ENCODE measurements at regions not wholly inside any gene's neighbourhood (a gene's known extent, or its start where the extent isn't known, plus 50 kb on each side); places are given as distances from the start of the nearest gene placed in this dataset.

GRCh38 chr12:38138225-38139221 is 178.1 kb upstream of the ALG10B start:
- intact Hi-C loops (cut with micrococcal nuclease), result loop anchor here (1.0 to 2.0 kb wide), 3 partner anchors 178 to 1134 kb away; partner anchors contain the start of gene ALG10B

DNA sequence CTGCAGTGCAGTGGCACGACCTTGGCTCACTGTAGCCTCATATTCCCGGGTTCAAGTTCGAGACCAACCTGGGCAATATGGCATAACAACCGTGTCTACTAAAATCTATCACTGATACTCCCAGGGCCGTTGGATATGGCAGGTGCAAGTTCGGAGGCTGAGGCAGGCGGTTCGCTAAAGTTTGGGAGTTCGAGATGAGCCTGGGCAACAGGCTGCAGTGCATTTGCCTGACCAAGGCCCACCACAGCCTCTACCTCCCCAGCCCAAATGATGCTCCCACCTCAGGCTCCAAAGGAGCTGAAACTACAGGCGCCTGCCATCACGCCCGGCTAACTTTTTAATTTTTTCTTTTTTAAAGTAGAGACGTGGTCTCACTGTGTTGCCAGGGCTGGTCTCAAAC is 177.1 kb upstream of the ALG10B start:
- intact Hi-C loops (cut with micrococcal nuclease), result loop anchor here (2.0 kb wide), 1 partner anchor 1133 kb away; no protein-coding TSS in a partner anchor

DNA sequence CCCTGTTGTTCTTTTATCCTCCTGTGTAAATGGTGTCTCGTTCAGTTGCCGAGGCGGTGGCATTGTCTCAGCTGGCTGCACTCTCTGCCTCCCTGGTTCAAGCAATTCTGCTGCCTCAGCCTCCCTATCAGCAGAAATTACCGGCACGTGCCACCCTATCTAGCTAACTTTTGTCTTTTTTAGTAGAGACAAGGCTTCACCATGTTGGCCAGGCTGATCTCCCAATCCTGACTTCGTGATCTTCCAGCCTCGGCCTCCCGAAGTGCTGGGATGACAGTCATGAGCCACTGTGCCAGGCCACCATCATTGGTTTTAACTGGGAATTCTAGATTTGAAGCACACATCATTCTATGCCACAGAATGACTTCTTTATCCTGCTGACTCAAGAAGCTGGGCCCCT is 175.3 kb upstream of the ALG10B start:
- intact Hi-C loops (cut with micrococcal nuclease), result no loop called here

DNA sequence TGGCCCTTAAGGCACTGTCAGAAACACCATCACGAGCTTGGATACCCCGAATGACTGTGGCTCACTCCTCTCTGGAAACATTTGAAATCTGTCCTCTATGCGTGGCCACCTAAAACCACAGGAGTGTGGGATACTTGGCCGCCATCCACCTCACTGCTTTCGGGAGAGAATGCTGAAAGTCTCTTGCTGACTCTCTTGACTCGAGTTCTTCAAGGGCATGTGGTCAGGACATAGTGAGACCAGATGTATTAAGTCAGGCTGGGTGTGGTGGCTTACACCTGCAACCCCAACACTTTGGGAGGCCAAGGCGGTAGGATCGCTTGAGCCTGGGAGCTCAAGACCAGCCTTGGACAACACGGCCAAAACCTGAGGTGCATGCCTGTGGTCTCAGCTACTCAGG is 174.7 kb upstream of the ALG10B start:
- intact Hi-C loops (cut with micrococcal nuclease), result no loop called here

- intact Hi-C loops (cut with micrococcal nuclease), result no loop called here
Observed at GRCh38 chr12:38142974-38143373, 173.6 kb upstream of the ALG10B start.

DNA sequence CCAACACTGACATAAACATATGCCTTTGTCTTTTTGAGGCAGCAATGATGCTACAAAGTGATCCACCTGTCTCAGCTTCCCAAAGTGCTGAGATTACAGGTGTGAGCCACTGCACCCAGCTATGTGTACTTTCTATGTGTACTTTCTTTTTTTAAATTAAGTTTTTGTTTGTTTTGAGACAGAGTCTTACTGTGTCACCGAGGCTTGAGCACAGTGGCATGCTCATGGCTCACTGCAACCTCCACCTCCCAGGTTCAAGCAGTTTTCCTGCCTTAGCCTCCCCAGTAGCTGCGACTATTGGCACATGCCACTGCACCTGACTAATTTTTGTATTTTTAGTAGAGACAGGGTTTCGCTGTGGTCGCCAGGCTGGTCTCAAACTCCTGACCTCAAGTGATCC is 172.5 kb upstream of the ALG10B start:
- intact Hi-C loops (cut with micrococcal nuclease), result no loop called here

DNA sequence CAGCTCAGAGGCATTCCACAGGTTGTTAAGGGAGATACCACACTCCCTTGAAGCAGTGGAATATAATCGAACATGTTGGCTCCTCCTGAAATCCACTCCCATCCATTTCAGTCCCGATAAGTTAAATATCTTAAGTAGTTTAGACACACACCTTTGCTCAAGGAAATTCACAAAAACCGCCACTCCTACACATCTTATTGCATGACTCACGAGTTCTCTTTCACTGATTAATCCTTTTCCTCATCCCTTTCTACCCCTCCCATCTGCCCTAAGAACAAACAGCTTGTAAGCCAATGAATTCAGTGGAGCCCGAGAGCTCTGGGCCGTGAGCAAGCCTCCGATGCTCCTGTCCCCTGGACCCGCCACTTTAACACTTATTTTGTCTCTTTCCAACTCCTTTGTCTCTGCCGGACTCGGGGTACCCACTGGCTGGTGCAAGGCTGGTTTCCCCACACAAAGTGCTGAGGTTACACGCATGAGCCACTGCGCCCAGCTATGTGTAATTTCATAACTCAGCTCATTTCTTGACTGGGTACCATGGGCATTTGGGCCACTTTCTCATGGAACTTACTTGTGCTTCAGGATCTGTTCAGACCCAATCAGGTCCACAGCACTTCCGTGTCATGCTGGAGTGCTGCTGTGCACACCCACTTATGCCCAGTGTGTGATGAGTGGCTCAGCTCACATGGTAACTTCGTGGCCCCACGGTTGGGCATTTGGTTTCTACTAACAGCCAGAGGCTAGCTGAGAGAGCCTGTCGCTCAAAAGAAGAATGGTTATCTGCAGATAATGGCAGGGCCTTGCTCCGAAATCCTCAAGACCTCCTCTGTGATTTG is 171.8 kb upstream of the ALG10B start:
- intact Hi-C loops (cut with micrococcal nuclease), result no loop called here

- intact Hi-C loops (cut with micrococcal nuclease), result no loop called here
Observed at GRCh38 chr12:38149395-38150073, 167.0 kb upstream of the ALG10B start.

- intact Hi-C loops (cut with micrococcal nuclease), result no loop called here
Observed at GRCh38 chr12:38151991-38152700, 164.4 kb upstream of the ALG10B start.

DNA sequence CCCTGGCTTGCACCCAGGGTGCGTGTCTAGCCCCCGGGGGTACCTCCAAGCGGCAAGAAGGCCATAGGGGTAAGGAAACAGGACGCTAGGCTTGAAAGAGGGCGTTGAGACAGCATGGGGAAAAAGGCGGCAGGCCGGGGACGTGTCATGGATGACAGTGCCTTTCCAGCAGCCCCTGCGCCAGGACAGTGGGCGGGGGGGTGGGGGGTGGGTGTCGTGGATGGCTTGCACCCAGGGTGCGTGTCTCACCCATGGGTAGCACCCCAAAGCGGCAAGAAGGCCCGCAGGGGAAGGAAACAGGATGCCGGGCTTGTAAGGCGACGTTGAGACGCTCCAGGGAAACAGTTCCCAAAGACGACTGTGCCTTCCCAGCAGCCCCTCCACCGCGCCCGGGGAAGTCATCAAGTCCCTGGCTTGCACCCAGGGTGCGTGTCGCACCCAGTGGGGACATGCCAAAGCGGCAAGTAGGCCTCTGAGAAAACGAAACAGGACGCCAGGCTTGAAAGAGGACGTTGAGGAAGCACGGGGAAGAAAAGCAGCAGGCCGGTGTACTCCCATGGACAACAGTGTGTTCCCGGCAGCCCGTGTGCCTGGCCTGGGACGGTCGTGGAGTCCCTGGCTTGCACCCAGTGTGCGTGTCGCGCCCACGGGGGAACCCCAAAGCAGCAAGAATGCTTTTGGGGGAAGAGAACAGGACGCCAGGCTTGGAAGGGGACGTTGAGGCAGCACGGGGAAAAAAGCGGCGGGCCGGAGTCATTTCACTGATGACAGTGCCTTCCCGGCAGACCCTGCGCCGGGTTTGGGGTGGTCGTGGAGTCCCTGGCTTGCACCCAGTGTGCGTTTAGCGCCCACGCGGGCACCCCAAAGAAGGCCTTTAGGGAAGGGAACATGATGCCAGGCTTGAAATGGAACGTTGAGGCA is 163.5 kb upstream of the ALG10B start:
- intact Hi-C loops (cut with micrococcal nuclease), result no loop called here

DNA sequence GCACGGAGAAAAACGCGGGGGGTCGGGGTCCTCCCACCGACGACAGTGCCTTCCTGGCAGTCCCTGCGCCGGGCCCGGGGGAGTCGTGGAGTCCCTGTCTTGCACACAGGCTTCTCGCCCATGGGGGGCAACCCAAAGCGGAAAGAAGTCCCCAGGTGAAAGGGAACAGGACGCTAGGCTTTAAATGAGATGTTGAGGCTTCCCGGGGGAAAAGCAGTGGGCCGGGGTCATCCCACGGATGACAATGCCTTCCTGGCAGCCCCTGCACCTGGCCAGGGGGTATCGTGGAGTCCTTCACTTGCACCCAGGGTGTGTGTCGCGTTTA is 162.9 kb upstream of the ALG10B start:
- intact Hi-C loops (cut with micrococcal nuclease), result no loop called here

DNA sequence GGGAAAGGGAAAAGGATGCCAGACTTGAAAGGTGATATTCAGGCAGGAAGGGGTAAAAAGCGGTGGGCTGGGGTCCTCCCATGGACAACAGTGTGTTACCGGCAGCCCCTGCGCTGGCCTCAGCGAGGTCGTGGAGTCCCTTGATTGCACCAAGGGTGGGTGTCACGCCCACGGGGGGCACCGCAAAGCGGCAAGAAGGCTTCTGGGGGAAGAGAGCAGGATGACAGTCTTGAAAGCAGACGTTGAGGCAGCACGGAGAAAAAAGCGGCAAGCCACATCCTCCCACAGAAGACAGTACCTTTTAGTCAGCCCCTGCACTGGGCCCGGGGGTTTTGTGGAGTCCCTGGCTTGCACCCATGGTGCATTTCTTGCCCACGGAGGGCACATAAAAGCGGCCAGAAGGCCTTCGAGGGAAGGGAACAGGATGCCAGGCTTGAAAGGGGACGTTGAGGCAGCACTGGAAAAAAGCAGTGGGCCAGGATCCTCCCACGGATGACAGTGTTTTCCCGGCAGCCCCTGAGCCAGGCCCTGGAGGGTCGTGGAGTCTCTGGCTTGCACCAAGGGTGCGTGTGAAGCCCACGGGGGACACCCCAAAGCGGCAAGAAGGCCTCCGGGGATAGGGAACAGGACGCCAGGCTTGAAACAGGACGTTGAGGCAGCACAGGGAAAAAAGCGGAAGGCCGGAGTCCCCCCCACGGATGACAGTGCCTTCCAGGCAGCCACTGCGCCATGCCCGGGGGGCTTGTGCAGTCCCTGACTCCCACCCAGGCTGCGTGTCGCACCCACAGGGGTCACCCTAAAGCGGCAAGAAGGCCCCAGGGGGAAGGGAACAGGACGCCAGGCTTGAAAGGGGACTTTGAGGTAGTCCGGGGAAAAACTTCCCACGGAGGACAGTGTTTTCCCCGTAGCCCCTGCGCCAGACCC is 162.2 kb upstream of the ALG10B start:
- intact Hi-C loops (cut with micrococcal nuclease), result no loop called here

DNA sequence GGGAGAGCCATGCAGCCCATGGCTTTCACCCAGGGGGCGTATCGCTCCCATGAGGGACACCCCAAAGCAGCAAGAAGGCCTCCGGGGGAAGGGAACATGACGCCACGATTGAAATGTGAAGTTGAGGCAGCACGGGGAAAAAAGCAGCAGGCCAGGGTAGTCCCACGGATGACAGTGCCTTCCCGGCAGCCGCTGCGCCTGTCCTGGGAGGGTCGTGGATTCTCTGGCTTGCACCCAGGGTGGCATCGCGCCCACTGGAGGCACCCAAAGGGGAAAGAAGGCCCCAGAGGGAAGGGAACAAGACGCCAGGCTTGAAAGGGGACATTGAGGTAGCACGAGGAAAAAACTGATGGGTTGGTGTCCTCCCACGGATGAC is 161.6 kb upstream of the ALG10B start:
- intact Hi-C loops (cut with micrococcal nuclease), result no loop called here

GRCh38 chr12:38155526-38156496 is 160.8 kb upstream of the ALG10B start:
- intact Hi-C loops (cut with micrococcal nuclease), result no loop called here

GRCh38 chr12:38156497-38157245 is 159.9 kb upstream of the ALG10B start:
- intact Hi-C loops (cut with micrococcal nuclease), result no loop called here

DNA sequence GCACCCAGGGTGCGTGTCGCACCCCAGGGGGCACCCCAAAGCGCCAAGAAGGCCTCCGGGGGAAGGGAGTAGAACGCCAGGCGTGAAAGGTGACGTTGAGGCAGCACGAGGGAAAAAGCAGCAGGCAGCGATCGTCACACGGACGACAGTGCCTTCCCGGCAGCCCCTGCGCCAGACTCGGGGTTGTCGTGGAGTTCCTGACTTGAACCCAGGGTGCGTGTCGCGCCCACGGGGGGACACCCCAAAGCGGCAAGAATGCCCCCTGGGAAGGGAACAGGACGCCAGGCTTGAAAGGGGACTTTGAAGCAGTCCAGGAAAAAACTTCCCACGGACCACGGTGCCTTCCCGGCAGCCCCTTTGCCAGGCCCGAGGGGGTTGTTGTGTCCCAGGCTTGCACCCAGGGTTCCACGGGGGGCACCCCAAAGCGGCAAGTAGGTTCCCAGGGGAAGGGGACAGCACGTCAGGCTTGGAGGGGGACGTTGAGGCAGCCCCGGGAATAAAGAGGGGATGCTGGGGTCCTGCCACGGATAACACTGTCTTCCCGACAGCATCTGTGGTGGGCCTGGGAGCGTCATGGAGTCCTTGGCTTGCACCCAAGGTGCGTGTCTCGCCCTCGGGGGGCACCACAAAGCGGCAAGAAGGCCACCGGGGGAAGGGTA is 159.2 kb upstream of the ALG10B start:
- intact Hi-C loops (cut with micrococcal nuclease), result no loop called here

Measured in T-helper 1 cell treated with Interleukin-12 subunit alpha and Interleukin-12 subunit beta and Interleukin-4 antibody, amounts not matched to agents 30 ng/mL and 1 ng/mL, for 36 hours (primary cell).